ENCODE measurements at regions not wholly inside any gene's neighbourhood (a gene's known extent, or its start where the extent isn't known, plus 50 kb on each side); places are given as distances from the start of the nearest gene placed in this dataset.

- peak overlapping the region in 1 of 2 donors; percentile 14 for H3K27ac ChIP-seq
- no peak overlapping the region for H3K4me3 ChIP-seq
Measured at GRCh38 chr1:199009447-199009846, 370.6 kb downstream of the PTPRC start.

DNA sequence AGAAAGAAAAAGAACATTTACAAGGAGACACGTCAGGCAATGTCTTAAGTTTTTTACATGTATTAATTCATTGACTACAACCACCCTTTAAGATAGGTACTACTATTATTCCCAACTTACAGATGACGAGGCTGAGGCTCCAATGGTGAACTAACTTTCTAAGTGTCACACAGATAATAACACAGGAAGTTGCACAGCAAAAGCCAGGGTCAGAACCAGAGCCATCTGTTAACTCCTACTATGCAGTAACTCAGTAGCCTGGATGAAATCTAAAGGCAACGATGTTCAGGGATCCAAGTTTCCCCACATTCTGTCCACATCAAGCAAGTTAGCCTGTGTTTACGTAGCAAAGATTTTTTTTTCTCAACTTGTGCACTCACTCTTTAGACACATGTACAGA is 371.7 kb downstream of the PTPRC start:
- Histone ChIP-seq H3K27ac (no peak overlapping the region), H3K9me3 (no peaks in the 10 kb centered on the region), H3K36me3 (no peaks in the 10 kb centered on the region), H3K4me1 (peaks cover 0 to 12% of the 10 kb centered on the region in 2 donors), H3K4me3 (no peak overlapping the region), H3K27me3 (no peaks in the 10 kb centered on the region)
- TF ChIP-seq, protein P1, sequence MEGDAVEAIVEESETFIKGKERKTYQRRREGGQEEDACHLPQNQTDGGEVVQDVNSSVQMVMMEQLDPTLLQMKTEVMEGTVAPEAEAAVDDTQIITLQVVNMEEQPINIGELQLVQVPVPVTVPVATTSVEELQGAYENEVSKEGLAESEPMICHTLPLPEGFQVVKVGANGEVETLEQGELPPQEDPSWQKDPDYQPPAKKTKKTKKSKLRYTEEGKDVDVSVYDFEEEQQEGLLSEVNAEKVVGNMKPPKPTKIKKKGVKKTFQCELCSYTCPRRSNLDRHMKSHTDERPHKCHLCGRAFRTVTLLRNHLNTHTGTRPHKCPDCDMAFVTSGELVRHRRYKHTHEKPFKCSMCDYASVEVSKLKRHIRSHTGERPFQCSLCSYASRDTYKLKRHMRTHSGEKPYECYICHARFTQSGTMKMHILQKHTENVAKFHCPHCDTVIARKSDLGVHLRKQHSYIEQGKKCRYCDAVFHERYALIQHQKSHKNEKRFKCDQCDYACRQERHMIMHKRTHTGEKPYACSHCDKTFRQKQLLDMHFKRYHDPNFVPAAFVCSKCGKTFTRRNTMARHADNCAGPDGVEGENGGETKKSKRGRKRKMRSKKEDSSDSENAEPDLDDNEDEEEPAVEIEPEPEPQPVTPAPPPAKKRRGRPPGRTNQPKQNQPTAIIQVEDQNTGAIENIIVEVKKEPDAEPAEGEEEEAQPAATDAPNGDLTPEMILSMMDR (IDR thresholded peaks at IDR 0.05), result no peak
- no peak for DNase-seq (ENCODE audit: low spot score)

More at GRCh38 chr1:199009447-199009846, 370.6 kb downstream of the PTPRC start:
- no peaks in the 10 kb centered on the region for H3K36me3 ChIP-seq
- no peaks in the 10 kb centered on the region for H3K27me3 ChIP-seq
- peaks cover 0 to 12% of the 10 kb centered on the region in 2 donors for H3K4me1 ChIP-seq
- DNase-seq (ENCODE audit: low spot score), result no peak
- H3K9me3 ChIP-seq, result no peaks in the 10 kb centered on the region
- TF ChIP-seq, protein P1 (IDR thresholded peaks at IDR 0.05), result no peak

- no peaks in the 10 kb centered on the region for H3K27me3 ChIP-seq
- no peak overlapping the region for H3K4me3 ChIP-seq
- H3K27ac ChIP-seq, result no peak overlapping the region
- H3K9me3 ChIP-seq, result no peaks in the 10 kb centered on the region
- no peak for DNase-seq (ENCODE audit: low spot score)
- TF ChIP-seq, protein P1 (IDR thresholded peaks at IDR 0.05), result no peak
- no peaks in the 10 kb centered on the region for H3K36me3 ChIP-seq
- peaks cover 0 to 12% of the 10 kb centered on the region in 2 donors for H3K4me1 ChIP-seq
Measured at GRCh38 chr1:199010933-199011332, 372.1 kb downstream of the PTPRC start.

GRCh38 chr1:199015799-199016198 is 377.0 kb downstream of the PTPRC start:
- TF ChIP-seq, protein P1 (IDR thresholded peaks at IDR 0.05), result no peak
- no peaks in the 10 kb centered on the region for H3K27me3 ChIP-seq
- H3K36me3 ChIP-seq, result no peaks in the 10 kb centered on the region
- H3K4me3 ChIP-seq, result no peak overlapping the region
- no peak for DNase-seq (ENCODE audit: low spot score)
- H3K27ac ChIP-seq, result no peak overlapping the region
- no peaks in the 10 kb centered on the region for H3K9me3 ChIP-seq
- no peaks in the 10 kb centered on the region for H3K4me1 ChIP-seq

- TF ChIP-seq, protein P1 (IDR thresholded peaks at IDR 0.05), result no peak
- H3K4me1 ChIP-seq, result no peaks in the 10 kb centered on the region
- H3K36me3 ChIP-seq, result no peaks in the 10 kb centered on the region
- no peak overlapping the region for H3K4me3 ChIP-seq
- H3K9me3 ChIP-seq, result no peaks in the 10 kb centered on the region
- H3K27me3 ChIP-seq, result no peaks in the 10 kb centered on the region
- DNase-seq (ENCODE audit: low spot score), result no peak
- no peak overlapping the region for H3K27ac ChIP-seq
Measured at GRCh38 chr1:199018471-199019135, 379.8 kb downstream of the PTPRC start.

GRCh38 chr1:199020051-199020450 is 381.2 kb downstream of the PTPRC start:
- Histone ChIP-seq H3K27ac (no peak overlapping the region), H3K36me3 (no peaks in the 10 kb centered on the region), H3K27me3 (no peaks in the 10 kb centered on the region), H3K4me1 (no peaks in the 10 kb centered on the region), H3K9me3 (no peaks in the 10 kb centered on the region), H3K4me3 (no peak overlapping the region)
- TF ChIP-seq, protein P1 (IDR thresholded peaks at IDR 0.05), result no peak
- no peak for DNase-seq (ENCODE audit: low spot score)

Measured in right atrium auricular region (tissue), 2 donors.